ENCODE measurements at regions not wholly inside any gene's neighbourhood (a gene's known extent, or its start where the extent isn't known, plus 50 kb on each side); places are given as distances from the start of the nearest gene placed in this dataset.
A peak's percentile ranks its signal among the peaks of the same experiment; 100 is the strongest.
"Not testable (repeated sequence)": the region's sequence is repeated elsewhere in the genome, so short reads cannot be mapped to it uniquely, and the experiment has no call there.

DNA sequence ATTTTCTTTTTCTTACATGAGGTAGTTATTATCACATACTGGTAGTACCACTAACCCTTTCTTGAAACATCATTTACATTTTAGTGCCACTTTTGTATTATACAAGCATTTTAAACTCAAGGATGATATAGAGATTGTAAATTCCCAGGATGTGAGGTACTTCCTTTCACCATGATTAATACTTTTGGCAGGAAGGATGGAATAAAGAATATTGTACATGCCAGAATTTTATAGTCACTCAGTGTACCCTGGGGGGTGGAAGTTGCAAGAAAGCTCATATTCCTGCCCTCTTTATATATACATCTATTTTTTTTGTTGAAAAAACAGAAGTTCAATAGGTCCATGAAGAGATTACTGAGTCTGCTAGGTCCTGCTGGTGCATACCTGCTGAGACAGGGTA lies 141.0 kb upstream of the PLSCR5 start:
- no peak for ATAC-seq

DNA sequence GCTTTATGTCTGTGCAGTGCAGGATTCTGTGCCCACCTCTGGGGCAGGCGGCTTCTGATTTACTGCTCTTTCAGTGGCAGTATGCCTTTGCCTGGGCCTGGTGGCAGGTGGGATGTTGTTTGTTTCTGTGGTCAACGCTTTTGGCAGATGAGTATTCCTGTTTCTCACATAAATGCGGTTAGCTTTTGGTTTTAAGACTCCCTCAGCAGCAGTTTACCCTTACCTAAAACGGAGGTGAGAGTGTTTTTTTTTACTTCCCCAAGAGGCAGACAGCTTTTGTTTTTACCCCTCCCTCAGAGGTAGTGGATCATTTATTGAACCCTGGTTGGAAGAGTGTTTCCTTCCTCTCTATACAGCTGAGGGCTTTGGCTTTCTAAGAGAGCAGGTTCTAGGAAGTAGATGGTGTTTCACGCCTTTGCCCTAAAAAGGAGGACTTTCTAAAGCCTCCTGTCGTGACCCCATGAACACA lies 134.1 kb upstream of the PLSCR5 start:
- ATAC-seq = no peak

DNA sequence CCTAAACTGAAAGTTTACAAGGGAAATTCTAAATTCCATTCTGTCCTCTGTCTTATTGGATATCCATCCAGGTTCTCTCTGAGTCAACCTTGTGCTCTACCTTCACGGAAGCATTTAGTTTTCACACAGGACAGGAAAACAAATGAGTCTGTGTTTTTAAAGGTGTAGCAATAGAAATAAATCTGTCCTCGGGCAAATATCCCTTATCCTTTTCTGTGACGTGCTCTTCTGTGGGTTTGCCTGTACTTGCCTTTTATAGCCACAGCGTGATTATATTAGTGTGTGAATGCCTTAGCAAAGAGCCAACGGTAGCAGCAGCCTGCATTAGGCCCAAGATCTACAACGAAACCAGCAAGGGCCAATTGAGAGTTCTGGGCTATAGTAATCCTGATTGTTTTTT lies 127.2 kb upstream of the PLSCR5 start:
- peak; percentile 64 for ATAC-seq

DNA sequence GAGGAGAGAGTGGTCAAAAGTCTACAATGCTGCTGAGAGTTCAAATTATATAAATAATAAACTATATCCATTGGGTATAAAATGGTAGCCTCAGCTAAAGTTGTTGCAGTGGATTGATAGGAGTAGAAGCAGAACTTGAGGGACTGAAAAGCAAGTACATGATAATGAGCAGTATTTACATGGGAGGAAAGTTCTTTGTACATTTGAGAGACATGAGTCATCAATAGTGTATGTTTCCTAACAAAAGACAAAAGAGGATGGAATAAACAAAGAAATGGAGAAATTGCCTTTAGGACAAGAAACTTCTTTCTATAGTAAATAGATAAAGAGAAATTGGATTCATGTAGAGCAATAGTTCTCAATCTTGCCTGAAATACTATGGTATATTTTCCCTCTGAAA lies 110.0 kb upstream of the PLSCR5 start:
- no peak for ATAC-seq

DNA sequence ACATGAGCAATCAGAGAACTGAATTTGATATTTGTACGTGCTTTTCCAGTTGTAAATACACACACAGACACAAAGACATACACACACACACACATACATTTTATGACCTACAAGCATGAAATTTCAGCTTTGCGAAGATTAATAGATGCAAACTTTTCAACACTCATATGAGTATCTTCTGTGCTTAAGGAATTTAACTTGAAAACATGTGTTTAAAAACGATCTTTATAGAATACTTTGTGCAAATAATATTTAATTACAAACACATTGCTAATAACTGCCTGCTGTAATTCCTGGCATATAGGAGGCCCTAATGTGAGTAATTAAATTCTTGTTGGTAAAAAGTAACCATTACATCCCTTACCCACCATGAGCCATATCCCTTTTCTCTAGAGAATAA lies 107.7 kb upstream of the PLSCR5 start:
- ATAC-seq = no peak

DNA sequence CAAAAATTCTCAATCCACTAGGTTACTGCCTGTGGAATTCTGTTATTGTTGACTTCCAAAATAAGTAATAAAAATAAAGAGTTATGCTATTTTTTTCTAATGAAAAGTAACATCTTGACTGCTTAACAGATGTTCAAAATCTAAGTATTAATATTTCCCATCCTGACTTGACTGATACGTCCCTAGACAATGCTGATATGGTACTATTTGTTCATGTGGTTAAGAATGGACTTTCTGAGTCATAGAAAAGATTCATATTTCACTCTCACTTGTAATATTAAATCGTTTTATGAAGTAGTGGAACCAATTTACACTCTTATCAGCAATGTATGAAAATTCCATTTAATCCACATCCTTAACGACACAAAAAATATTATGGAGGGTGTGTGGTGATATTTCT lies 104.8 kb upstream of the PLSCR5 start:
- ATAC-seq = no peak

DNA sequence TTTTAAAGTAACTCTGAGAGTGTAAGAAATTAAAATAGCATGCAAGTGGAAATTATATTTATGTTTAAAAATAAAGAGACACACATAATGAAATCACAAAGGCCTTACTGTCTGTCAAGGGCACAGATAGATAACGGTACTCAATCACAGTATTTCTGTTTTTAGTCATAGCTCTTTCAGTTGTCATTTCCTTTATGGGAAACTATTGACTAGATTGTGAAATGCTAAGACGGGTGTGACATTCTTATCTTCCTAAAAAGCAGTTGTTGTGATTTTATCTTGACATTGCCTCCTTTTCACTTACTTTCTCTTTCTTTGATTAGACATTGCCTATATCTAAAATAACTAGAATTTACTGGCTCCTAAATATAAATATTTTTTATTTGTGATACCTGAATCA lies 100.1 kb upstream of the PLSCR5 start:
- no peak for ATAC-seq

DNA sequence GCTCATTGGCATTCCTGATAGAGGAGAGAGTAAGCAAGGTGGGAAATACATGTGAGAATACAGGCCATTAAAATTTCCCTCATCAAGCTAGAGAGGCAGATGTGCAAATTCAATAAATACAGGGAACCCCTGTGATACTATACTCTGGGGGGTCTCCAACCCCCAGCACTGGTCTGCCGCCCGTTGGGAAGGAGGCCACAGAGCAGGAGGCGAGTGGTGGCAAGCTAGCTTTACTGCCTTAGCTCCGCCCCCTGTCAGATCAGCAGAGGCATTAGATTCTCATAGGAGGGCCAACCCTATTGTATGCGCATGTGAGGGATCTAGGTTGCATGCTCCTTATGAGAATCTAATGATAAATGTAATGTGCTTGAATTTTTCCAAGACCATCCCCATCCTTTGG lies 97.1 kb upstream of the PLSCR5 start:
- no peak for ATAC-seq

DNA sequence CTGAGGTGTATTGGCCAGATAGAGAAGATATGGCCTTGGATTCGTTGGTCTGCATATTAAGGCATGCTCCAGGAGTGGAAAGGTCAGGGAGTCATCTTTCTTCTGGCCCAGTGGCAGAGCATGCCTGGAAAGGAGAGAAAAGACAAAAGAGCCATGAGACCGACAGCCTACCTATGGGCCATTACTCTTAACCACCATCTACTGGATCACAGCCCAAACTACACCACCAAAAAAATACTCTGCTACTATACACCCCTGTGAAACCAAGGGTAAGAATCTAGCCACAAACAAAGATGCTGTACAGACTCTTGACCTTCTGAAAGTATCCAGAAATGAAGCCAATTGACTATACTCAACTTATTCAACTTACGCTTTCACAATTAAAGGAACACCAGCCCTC lies 96.1 kb upstream of the PLSCR5 start:
- ATAC-seq = no peak

DNA sequence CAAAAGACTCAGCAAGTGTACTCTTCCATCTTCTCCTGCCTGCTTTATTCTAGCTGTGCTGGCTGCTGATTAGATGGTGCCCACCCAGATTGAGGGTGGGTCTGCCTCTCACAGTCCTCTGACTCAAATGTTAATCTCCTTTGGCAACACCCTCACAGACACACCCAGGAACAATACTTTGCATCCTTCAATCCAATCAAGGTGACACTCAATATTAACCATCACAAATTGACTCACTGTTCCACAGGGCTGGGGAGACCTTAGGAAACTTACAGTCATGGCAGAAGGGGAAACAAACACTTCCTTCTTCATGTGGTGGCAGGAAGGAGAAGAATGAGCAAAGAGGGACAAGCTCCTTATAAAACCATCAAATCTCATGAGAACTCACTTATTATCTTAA lies 94.9 kb upstream of the PLSCR5 start:
- ATAC-seq = not testable (repeated sequence)

DNA sequence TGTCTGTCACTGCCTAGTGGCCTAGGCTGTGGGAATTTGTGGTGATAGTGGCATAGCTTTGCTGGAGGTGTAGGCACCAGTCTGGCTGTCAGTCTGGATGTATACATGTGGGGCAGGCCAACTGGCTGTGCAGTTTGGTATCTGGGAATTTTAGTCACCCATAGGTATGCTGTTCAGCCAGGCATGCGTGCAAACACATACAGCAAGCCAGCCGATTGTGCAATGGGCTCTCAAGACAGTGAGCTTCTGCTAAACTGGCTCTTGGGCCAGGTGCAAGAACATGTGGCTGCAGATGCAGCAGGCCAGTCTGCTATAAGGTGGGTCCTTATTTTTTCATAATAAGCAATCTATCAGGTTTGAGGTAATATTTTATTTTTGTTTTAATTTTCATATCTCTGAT lies 87.1 kb upstream of the PLSCR5 start:
- ATAC-seq = no peak

DNA sequence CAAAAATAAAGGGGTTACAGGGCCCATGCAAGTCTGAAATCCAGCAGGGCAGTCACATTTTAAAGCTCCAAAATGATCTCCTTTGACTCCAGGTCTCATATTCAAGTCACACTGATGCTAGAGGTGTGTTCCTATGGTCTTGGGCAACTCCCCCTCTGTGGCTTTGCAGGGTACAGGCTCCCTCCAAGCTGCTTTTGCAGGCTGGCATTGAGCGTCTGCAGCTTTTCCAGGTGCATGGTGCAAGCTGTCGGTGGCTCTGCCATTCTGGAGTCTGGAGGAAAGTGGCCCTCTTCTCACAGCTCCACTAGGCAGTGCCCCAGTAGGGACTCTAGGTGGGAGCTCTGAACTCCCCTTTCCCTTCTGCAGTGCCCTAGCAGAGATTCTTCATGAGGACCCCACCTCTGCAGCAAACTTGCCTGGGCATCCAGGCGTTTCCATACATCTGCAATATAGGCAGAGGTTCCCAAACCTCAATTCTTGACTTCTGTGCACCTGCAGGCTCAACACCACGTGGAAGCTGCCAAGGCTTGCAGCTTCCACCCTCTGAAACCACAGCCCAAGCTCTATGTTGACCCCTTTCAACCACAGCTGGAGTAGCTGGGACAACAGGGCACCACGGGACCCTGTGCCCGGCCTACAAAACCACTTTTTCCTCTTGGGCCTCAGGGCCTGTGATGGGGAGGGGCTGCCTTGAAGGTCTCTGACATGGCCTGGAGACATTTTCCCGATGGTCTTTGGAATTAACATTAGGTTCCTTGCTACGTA lies 80.1 kb upstream of the PLSCR5 start:
- ATAC-seq = no peak

DNA sequence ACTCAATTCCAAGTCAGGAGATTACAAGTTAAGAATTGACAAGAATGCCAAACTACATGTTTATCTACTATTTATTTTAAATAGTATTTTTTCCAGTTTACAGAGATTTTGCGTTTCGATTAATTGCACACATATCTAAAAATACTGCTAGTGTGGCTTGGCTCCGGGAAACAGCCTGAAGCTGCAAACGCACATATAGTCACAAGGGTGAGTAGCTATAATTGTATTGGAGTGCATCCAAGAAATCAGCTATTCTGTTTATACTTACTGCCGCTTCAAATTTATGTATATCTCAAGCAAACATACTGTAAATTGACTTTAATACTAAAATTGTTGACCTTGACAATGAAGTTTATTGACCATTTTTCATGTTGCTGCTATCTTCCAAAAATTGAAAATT lies 77.0 kb upstream of the PLSCR5 start:
- ATAC-seq = no peak

DNA sequence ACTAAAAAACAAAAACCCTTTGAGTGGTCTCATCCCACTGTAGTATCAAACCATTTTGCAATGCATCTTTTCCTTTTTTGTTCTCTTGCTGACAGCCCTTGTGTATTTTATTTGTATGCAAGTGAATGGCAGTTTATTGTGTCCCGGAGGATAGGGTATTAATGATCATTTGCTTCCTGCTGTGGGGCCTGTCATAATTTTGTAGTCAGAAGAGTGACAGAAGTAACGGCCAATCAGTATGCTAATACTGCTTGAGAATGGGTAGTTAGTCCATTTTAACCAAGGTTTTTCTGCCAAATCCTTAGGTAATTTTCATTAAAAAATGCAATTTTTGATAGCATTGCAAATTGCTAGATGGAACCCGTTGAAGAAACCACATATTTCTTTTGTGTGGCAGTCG lies 75.5 kb upstream of the PLSCR5 start:
- ATAC-seq = no peak

DNA sequence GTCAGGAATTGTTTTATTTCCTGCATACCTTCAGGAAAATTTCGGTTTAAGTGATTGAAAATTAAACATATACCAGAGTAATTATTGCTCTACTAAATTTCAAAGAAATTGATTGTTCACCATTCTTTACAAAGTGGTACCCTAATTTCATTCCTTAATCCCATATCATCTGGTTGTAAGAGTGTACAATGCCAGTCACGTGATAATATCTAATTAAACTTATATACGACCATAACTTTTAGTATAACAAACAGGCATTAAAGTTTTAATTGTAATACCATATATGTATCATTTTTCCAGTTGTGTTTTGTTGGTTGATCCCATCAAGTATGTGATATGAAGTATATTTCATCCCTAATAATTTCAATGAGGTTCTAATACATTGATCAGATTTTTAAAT lies 74.8 kb upstream of the PLSCR5 start:
- no peak for ATAC-seq

DNA sequence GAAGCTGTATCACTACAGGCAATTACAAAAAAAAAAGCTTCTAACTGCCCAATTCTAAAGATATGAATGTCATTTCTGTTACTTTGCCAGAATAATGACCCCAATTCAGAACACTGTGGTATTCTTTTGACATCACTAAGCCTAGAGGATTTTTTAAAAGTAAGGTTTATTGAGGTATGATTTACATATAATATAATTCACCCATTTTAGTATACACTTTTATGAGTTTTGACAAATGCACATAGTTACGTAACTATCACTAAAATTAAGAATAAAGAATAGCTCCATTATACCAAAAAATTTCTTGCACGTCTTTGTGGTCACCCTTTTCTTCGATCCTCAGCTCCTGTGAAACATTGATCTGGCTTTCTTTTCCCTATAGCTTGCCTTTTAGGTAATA lies 74.0 kb upstream of the PLSCR5 start:
- ATAC-seq = no peak

DNA sequence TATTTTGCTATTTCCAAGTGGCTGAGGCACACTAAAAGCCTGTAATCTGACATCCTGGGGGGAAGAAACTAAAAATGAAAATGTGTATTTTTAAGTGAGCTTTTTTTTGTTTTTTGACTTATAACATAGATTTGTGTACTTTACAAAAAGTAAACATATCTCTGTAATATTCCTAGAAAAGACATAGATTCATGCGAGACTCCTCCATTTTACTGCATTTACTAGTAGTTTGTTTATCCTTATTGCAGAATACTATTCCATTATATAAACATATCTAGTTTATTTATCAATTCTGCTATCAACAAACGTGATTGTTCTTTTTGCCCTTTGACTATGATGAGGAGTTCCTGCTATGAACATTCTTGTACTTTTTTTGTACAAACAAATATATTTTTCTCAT lies 67.8 kb upstream of the PLSCR5 start:
- no peak for ATAC-seq

DNA sequence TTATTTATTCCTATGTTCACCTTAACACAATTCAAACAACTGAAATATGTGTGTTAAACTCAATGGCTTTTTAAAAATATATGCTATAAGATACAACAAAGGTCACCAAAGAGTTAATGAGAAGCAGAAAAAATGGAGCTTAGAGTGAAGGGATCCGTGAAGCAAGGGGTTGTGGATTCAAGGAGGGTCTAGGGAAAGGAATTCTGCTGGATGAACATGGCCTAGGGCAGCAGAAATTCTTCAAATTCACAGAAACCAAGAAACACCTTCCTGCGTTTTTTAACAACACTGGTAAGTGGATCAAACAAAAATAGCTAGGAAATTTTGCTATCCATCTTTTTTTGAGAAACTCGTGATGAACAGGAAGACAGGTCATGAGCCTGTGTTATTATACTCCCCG lies 59.3 kb upstream of the PLSCR5 start:
- ATAC-seq = no peak

DNA sequence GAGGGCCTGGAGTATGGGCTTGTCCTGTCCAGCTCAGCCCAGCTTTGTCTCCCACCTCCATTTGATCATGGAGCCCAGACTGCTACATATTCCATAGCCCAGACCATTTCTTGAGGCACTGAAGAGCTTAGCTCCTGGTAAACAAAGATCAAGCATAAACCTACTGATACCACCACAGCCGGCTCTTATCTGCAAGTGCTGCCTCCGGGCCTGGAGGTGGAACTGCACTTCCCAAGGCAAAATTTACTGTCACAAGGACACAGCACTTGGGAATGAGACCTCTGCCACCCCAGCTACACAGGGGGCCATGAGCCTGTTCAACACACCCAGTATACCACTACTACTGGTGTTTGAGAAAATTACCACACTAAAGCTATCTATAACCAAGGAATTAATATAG lies 53.7 kb upstream of the PLSCR5 start:
- no peak for ATAC-seq

DNA sequence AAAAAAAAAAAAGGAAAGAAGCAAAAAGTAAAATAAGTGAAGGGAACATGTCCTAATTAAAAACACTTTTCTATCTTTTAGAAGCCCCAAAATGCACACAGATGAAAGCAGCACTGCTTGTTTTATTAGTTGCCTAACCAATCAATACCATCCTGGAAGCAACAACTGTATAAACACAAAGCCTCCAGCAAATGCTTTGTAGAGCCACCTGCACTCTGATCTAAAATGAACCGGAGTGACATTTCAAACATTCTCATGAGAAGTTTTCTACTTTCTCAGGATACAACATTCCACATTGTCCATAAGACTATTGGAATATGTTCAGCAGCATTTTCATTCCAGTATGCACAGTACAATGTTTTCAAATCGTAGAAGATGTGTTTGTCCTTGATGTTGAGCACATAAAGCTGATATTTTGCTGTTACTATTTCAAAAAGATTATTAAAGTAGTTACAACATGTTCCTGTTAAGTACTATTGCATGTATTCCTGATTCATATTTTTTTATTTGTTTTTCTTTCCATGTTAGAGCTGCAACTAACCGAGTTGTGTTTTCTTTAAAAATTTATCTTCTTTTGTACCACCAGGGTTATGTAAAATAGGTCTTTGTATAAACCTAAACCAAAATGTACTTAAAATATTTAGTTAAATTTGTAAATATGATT lies 50.3 kb upstream of the PLSCR5 start:
- ATAC-seq = no peak
